WI38 (cell line): ENCODE measurements at regions not wholly inside any gene's neighbourhood (a gene's known extent, or its start where the extent isn't known, plus 50 kb on each side); places are given as distances from the start of the nearest gene placed in this dataset.

Experiments
- H3K4me3 ChIP-seq: 2 replicates; pipeline ENCODE4 v1.5.1; 2011; ENCODE audit warnings: low read depth, mild to moderate bottlenecking, control low read depth, low read length
- TF ChIP-seq, protein P1 (sequence below): IDR thresholded peaks from 2 replicates; pipeline ENCODE4 v1.5.1; 2012; ENCODE audit warnings: low read depth, mild to moderate bottlenecking, control low read depth, low read length

DNA sequence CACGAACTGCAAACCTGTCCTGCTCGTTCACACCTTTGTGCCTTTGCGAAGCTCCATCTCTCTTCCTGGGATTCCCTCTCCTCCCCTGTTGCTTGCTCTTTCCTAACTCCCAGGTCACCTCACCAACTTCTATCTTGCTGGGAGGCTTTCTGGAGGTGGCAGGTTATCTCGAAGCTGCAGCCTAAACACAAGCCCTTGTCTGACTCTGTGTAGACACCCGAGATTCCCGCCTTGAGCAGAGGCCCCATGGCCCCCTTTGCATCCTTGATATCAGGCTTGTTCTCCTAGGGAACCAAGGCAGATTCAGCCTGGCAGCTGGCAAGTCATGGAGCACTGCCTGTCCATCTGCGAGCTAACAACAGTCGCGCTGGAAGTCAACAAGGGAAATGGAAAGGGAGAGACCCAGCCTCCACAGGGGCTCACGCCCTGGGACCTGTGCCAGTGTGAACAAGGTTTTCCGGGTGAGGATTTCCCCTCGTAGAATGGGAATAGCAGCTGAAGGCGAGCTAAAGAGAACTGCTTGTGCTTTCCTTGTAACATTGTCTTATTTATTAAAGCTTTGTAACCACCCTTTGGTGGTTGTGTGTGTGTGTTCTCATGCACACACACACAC lies 109.5 kb upstream of the JUN start:
- TF ChIP-seq, protein P1, sequence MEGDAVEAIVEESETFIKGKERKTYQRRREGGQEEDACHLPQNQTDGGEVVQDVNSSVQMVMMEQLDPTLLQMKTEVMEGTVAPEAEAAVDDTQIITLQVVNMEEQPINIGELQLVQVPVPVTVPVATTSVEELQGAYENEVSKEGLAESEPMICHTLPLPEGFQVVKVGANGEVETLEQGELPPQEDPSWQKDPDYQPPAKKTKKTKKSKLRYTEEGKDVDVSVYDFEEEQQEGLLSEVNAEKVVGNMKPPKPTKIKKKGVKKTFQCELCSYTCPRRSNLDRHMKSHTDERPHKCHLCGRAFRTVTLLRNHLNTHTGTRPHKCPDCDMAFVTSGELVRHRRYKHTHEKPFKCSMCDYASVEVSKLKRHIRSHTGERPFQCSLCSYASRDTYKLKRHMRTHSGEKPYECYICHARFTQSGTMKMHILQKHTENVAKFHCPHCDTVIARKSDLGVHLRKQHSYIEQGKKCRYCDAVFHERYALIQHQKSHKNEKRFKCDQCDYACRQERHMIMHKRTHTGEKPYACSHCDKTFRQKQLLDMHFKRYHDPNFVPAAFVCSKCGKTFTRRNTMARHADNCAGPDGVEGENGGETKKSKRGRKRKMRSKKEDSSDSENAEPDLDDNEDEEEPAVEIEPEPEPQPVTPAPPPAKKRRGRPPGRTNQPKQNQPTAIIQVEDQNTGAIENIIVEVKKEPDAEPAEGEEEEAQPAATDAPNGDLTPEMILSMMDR = no peak
- no peak overlapping the region for H3K4me3 ChIP-seq

DNA sequence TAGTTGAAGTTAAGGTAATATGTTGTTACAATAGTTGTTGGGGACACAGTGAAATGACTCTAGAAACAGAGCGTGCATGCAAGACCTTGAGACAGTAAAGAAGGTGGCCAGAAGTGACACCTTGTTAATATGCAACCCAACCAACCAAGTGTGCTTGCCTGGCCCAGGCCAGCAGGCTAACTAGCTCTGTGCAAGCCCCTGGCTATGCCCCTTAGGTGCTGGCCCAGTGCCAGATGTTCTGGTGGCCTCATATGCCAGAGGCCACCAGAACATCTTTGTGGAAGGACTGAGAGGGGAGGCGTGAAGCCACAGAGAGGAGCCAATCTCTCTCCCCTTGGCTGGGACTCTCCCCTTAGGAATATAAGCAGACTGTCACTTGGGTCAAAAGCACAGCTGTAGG lies 111.2 kb upstream of the JUN start:
- TF ChIP-seq, protein P1 = no peak
- no peak overlapping the region for H3K4me3 ChIP-seq

DNA sequence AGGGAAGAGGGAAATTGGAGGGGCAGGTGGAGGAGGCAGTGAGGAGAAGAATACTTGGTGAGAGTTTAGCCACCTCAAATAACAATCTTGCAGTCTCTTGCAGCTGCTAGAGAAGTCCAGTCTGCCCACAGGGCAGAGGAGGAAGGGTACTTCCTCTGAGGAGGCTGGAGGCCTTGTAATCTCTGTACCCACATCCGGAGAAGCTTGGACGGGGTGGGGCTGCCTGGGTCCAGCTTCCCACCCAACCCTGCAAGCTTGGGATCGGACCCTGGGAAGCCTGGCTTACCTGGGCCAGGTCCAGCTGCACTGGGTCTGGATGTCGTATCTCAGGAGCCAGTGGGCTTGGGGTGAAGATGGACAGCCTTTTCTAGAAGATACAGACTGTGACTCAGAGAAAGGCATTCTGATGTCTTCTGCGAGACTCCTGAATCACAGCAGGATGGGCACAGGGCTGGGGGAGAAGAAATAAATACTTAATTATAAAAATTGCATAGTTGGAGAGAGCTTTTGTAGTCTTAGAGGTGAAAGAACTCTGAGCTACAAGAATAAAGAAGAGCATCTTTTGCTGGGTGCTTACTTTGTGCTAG lies 111.8 kb upstream of the JUN start:
- TF ChIP-seq, protein P1 = no peak
- H3K4me3 ChIP-seq = no peak overlapping the region

DNA sequence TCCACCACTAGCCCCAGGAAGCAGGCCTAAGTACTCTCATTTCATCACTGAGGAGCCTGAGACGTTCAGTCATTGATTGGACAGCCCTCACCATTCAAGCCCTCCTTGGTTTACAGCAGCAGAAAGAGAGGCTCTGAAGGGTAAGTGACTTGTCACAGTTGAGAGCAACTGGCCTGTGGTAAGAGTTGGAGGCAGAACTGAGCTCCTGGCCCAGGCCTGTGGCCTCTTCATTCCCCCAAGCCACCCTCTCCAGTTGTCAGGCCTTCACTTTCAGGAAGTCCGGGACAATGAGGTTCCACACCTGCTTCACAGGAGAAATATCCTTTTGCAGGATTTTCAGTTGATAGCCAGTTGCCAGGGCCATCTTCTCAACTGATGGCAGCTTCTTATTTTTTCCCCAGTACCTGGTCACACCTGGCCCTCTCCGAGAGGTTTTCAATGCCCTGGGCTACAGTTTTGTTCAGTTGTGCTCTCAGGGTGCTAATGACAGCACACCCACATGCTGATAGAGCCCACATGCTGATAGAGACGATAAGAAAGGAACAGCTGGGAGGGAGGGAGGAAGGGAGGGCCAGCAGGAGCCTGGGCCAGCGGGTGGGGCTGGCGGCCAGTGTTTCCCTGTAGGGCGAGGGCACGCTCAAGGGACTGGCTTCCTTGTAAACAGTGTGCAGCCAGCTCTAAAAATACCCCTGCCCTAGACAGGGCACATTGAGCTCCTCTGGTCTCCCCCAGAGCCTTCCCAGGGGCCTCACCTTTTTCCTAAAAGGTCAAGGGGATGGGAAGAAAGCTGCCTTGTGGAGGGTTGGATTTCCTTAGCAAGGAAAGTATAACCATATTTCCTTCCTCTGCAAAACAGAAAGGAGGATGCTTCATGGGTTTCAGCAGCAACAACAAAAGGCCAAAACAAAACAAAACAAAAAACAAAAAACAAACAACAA lies 112.7 kb upstream of the JUN start:
- no peak overlapping the region for H3K4me3 ChIP-seq
- TF ChIP-seq, protein P1 = no peak

DNA sequence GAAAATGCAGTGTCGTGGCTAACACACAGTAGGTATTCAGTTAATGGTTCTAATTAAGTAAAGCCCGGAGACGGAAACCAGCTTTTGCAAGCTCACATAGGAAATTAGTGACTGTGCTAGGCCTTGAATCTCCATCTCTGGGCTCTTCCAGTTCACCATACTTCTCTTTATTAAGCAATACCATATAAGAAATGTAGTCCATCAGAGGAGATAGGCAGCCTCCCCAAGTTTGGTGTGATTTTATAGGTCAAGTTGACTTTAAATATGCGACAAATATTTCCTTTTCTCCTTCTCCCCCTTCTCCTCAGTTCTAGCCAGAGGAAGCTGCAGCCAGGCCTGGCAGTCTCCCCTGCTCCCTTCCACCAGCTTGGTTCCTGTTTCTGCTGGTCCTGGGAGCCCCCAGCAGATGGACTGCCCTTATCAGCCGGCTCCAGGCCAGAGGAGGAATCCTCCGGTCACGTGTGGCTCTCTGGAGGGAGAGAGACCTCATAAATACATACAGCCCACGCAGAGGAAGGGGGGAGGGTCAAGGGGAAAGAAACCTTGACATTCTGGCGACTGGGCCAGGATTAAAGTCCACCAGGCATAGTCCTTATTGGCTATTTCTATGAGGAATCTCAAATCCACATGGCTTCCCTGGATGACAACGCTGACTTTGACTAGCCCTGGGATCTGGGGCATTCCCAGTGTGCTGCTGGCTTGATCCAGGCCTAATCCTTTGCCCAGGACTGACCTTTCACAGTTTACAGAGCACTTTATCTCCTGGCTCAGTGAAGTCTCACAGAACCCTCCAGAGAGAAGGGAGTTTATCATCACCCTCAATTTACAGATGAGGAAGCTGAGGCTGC lies 115.1 kb upstream of the JUN start:
- H3K4me3 ChIP-seq = no peak overlapping the region
- TF ChIP-seq, protein P1 = no peak

DNA sequence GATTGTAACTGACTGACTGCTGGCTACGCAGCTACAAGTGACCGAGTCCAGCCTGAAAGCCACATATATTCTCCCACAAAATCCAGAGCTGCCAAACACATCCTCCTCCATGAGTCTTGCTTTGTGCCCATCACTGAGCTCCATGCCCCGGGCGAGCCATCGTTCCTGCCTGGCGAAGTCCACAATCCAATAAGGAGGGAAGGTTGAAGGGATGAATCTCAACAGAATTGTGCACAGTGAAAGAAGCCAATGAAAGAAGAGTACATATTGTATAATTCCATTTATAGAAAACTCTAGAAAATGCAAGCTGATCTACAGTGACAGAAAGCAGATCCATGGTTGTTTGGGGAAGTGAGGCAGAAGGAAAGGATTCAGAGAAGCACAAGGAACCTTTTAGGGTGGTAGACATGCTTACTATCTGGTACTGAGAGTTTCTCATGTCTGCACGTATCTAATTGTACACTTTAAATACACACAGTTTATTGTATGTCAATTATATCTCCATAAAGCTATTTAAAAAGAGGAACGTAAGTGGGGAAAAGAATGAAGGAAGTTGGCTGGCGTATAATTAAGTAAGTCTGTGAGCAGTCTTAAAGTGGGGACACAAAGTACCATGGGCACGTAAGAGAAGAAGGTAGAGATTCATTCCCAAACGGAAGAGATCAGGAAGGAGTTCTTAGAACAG lies 115.9 kb upstream of the JUN start:
- no peak overlapping the region for H3K4me3 ChIP-seq
- TF ChIP-seq, protein P1 = no peak
